HFFc6 (cell line): ENCODE measurements at regions not wholly inside any gene's neighbourhood (a gene's known extent, or its start where the extent isn't known, plus 50 kb on each side); places are given as distances from the start of the nearest gene placed in this dataset.
A peak's percentile ranks its signal among the peaks of the same experiment; 100 is the strongest.

Source experiments
- DNase-seq: peaks from one replicate; pipeline ENCODE4 v3.0.0-alpha.2; 2018
- H3K27ac Mint-ChIP-seq: 2 replicates; pipeline ENCODE4 v1.8.0; 2020; ENCODE audit warnings: mild to moderate bottlenecking, mixed read lengths
- H3K27me3 Mint-ChIP-seq: 2 replicates; pipeline ENCODE4 v1.8.0; 2021; ENCODE audit warnings: mild to moderate bottlenecking, moderate library complexity, mixed read lengths; ENCODE audit not compliant: insufficient read depth
- H3K36me3 Mint-ChIP-seq: 2 replicates; pipeline ENCODE4 v1.8.0; 2021; ENCODE audit warnings: low read depth, mixed read lengths
- H3K4me1 Mint-ChIP-seq: 2 replicates; pipeline ENCODE4 v1.8.0; 2020; ENCODE audit warnings: low read depth, mixed read lengths
- H3K4me3 Mint-ChIP-seq: 2 replicates; pipeline ENCODE4 v1.8.0; 2020; ENCODE audit warnings: mild to moderate bottlenecking, moderate library complexity, mixed read lengths
- H3K9me3 Mint-ChIP-seq: 2 replicates; pipeline ENCODE4 v1.8.0; 2020; ENCODE audit warnings: mild to moderate bottlenecking, mixed read lengths
- CTCF ChIP-seq: fragments of 200-600 bp; sonication (generic); IDR thresholded peaks from 2 replicates; pipeline ENCODE4 v1.5.0; 2021; ENCODE audit warnings: antibody characterized with exemption, mild to moderate bottlenecking

GRCh38 chr9:4389003-4389402 lies 89.1 kb upstream of the GLIS3 start:
- no peaks in the 10 kb centered on the region for H3K36me3 Mint-ChIP-seq
- peaks cover 6% of the 10 kb centered on the region for H3K27me3 Mint-ChIP-seq
- no peak for TF ChIP-seq CTCF
- H3K27ac Mint-ChIP-seq, result no peak overlapping the region
- H3K4me3 Mint-ChIP-seq, result no peak overlapping the region
- DNase-seq, result no peak
- peaks cover 7% of the 10 kb centered on the region for H3K4me1 Mint-ChIP-seq
- H3K9me3 Mint-ChIP-seq, result no peaks in the 10 kb centered on the region

- DNase-seq, result no peak
- H3K27me3 Mint-ChIP-seq, result peaks cover 6% of the 10 kb centered on the region; the same call in 1 of the 2 replicates
- no peak overlapping the region for H3K27ac Mint-ChIP-seq
- no peaks in the 10 kb centered on the region for H3K9me3 Mint-ChIP-seq
- no peak for TF ChIP-seq CTCF
- H3K4me3 Mint-ChIP-seq, result no peak overlapping the region
- H3K36me3 Mint-ChIP-seq, result no peaks in the 10 kb centered on the region
- H3K4me1 Mint-ChIP-seq, result peaks cover 9% of the 10 kb centered on the region
Measured at GRCh38 chr9:4386819-4387218, 87.0 kb upstream of the GLIS3 start.

- no peaks in the 10 kb centered on the region for H3K9me3 Mint-ChIP-seq
- no peaks in the 10 kb centered on the region for H3K27me3 Mint-ChIP-seq
- no peak overlapping the region for H3K4me3 Mint-ChIP-seq
- H3K4me1 Mint-ChIP-seq, result peaks cover 21% of the 10 kb centered on the region
- H3K27ac Mint-ChIP-seq, result no peak overlapping the region
- TF ChIP-seq CTCF, result no peak
- H3K36me3 Mint-ChIP-seq, result no peaks in the 10 kb centered on the region
- DNase-seq, result no peak
Measured at GRCh38 chr9:4384750-4385149, 84.9 kb upstream of the GLIS3 start.

GRCh38 chr9:4382722-4383317 lies 83.0 kb upstream of the GLIS3 start:
- H3K36me3 Mint-ChIP-seq, result no peaks in the 10 kb centered on the region
- no peaks in the 10 kb centered on the region for H3K9me3 Mint-ChIP-seq
- peaks cover 21% of the 10 kb centered on the region for H3K4me1 Mint-ChIP-seq
- DNase-seq, result peak; percentile 18
- no peak overlapping the region for H3K4me3 Mint-ChIP-seq
- no peak overlapping the region for H3K27ac Mint-ChIP-seq
- TF ChIP-seq CTCF, result peak; percentile 77
- H3K27me3 Mint-ChIP-seq, result peaks cover 3% of the 10 kb centered on the region; the same call in 1 of the 2 replicates

- Mint-ChIP-seq H3K27me3 (peaks cover 3% of the 10 kb centered on the region; the same call in 1 of the 2 replicates), H3K27ac (no peak overlapping the region), H3K4me1 (peaks cover 17% of the 10 kb centered on the region), H3K4me3 (no peak overlapping the region), H3K9me3 (no peaks in the 10 kb centered on the region), H3K36me3 (no peaks in the 10 kb centered on the region)
- TF ChIP-seq CTCF, result no peak
- DNase-seq, result no peak
Measured at GRCh38 chr9:4381744-4382143, 81.9 kb upstream of the GLIS3 start.
